SK-N-SH treated with all-trans-retinoic acid at 6 μM for 48 hours (cell line): ENCODE measurements at regions not wholly inside any gene's neighbourhood (a gene's known extent, or its start where the extent isn't known, plus 50 kb on each side); places are given as distances from the start of the nearest gene placed in this dataset.

Experiments
- ATAC-seq: fragments of 200-7000 bp; cut with Tn5 transposase; 3 replicates; pipeline ENCODE4 v1.9.1; 2020; ENCODE audit warnings: mild to moderate bottlenecking, moderate library complexity
- ARNTL ChIP-seq: fragments of 450-650 bp; formaldehyde crosslinking; IDR thresholded peaks from 2 replicates; pipeline ENCODE4 v1.5.0; 2020; ENCODE audit warnings: low read depth, mild to moderate bottlenecking, moderate library complexity, borderline replicate concordance
- BACH2 ChIP-seq: fragments of 250-450 bp; sonication (Bioruptor Pico); IDR thresholded peaks from 2 replicates; pipeline ENCODE4 v1.9.0; 2021; ENCODE audit warnings: mild to moderate bottlenecking, borderline replicate concordance
- CSDC2 ChIP-seq: fragments of 250-450 bp; sonication (Bioruptor Pico); IDR thresholded peaks from 2 replicates; pipeline ENCODE4 v1.5.0; 2020; ENCODE audit warnings: mild to moderate bottlenecking, moderate library complexity
- CSRNP3 ChIP-seq: fragments of 250-450 bp; sonication (Bioruptor Pico); IDR thresholded peaks from 2 replicates; pipeline ENCODE4 v1.5.1; 2021; ENCODE audit warnings: mild to moderate bottlenecking, moderate library complexity
- ESRRG ChIP-seq: fragments of 250-450 bp; sonication (Bioruptor Pico); IDR thresholded peaks from 2 replicates; pipeline ENCODE4 v1.6.1; 2021; ENCODE audit warnings: mild to moderate bottlenecking
- GLIS3 ChIP-seq: fragments of 250-450 bp; sonication (Bioruptor Pico); IDR thresholded peaks from 2 replicates; pipeline ENCODE4 v1.5.0; 2020; ENCODE audit warnings: mild to moderate bottlenecking, moderate library complexity
- ISL1 ChIP-seq: fragments of 250-450 bp; sonication (Bioruptor Pico); IDR thresholded peaks from 2 replicates; pipeline ENCODE4 v2.1.2; 2022; ENCODE audit warnings: mild to moderate bottlenecking, moderate library complexity
- OSR1 ChIP-seq: fragments of 250-450 bp; sonication (Bioruptor Pico); IDR thresholded peaks from 2 replicates; pipeline ENCODE4 v1.8.0; 2022; ENCODE audit warnings: moderate library complexity, mild to moderate bottlenecking, inconsistent platforms
- PPARA ChIP-seq: fragments of 250-450 bp; sonication (Bioruptor Pico); IDR thresholded peaks from 2 replicates; pipeline ENCODE4 v1.5.0; 2020; ENCODE audit warnings: mild to moderate bottlenecking, borderline replicate concordance
- RARB ChIP-seq: fragments of 250-450 bp; sonication (Bioruptor Pico); IDR thresholded peaks from 2 replicates; pipeline ENCODE4 v1.8.0; 2021; ENCODE audit warnings: mild to moderate bottlenecking, moderate library complexity
- SNAI2 ChIP-seq: fragments of 250-450 bp; sonication (Bioruptor Pico); IDR thresholded peaks from 2 replicates; pipeline ENCODE4 v1.5.0; 2020; ENCODE audit warnings: mild to moderate bottlenecking, moderate library complexity
- TCF4 ChIP-seq: fragments of 250-450 bp; sonication (Bioruptor Pico); IDR thresholded peaks from 2 replicates; pipeline ENCODE4 v1.8.0; 2021; ENCODE audit warnings: mild to moderate bottlenecking, moderate library complexity, borderline replicate concordance
- TOX ChIP-seq: fragments of 250-450 bp; sonication (Bioruptor Pico); IDR thresholded peaks from 2 replicates; pipeline ENCODE4 v1.8.0; 2021; ENCODE audit warnings: mild to moderate bottlenecking, moderate library complexity, borderline replicate concordance
- ZC3H10 ChIP-seq: fragments of 250-450 bp; sonication (Bioruptor Pico); IDR thresholded peaks from 2 replicates; pipeline ENCODE4 v1.5.1; 2021; ENCODE audit warnings: mild to moderate bottlenecking, moderate library complexity
- ZFP3 ChIP-seq: fragments of 250-450 bp; sonication (Bioruptor Pico); IDR thresholded peaks from 2 replicates; pipeline ENCODE4 v1.5.0; 2020; ENCODE audit warnings: mild to moderate bottlenecking, moderate library complexity
- ZFP30 ChIP-seq: fragments of 450-650 bp; formaldehyde crosslinking; IDR thresholded peaks from 2 replicates; pipeline ENCODE4 v1.5.0; 2022; ENCODE audit warnings: mild to moderate bottlenecking, moderate library complexity
- ZNF565 ChIP-seq: fragments of 450-650 bp; formaldehyde crosslinking; conservative IDR thresholded peaks from 2 replicates; pipeline ENCODE4 v1.5.0; 2020; ENCODE audit warnings: low read depth, mild to moderate bottlenecking, moderate library complexity
- ZNF70 ChIP-seq: fragments of 450-650 bp; formaldehyde crosslinking; IDR thresholded peaks from 2 replicates; pipeline ENCODE4 v1.5.0; 2020; ENCODE audit warnings: mild to moderate bottlenecking, moderate library complexity
- ZNF8 ChIP-seq: fragments of 450-650 bp; formaldehyde crosslinking; IDR thresholded peaks from 2 replicates; pipeline ENCODE4 v1.5.0; 2020; ENCODE audit warnings: mild to moderate bottlenecking, moderate library complexity
- TF ChIP-seq, protein P1 (sequence below): fragments of 250-450 bp; sonication (Bioruptor Pico); IDR thresholded peaks from 2 replicates; pipeline ENCODE4 v1.5.1; 2020; ENCODE audit warnings: low read depth, mild to moderate bottlenecking, moderate library complexity
- TF ChIP-seq, protein P2 (sequence below): fragments of 250-450 bp; sonication (Bioruptor Pico); IDR thresholded peaks from 2 replicates; pipeline ENCODE4 v1.5.0; 2020; ENCODE audit warnings: mild to moderate bottlenecking, moderate library complexity
- TF ChIP-seq, protein P3 (sequence below): fragments of 250-450 bp; sonication (Bioruptor Pico); IDR thresholded peaks from 2 replicates; pipeline ENCODE4 v1.8.0; 2021; ENCODE audit warnings: low read depth, mild to moderate bottlenecking, moderate library complexity, borderline replicate concordance

- TF ChIP-seq, protein P1, sequence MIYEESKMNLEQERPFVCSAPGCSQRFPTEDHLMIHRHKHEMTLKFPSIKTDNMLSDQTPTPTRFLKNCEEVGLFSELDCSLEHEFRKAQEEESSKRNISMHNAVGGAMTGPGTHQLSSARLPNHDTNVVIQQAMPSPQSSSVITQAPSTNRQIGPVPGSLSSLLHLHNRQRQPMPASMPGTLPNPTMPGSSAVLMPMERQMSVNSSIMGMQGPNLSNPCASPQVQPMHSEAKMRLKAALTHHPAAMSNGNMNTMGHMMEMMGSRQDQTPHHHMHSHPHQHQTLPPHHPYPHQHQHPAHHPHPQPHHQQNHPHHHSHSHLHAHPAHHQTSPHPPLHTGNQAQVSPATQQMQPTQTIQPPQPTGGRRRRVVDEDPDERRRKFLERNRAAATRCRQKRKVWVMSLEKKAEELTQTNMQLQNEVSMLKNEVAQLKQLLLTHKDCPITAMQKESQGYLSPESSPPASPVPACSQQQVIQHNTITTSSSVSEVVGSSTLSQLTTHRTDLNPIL: no peak
- TF ChIP-seq CSRNP3 (CRISPR knock-in tag) (no peak), ZNF70 (CRISPR knock-in tag) (no peak), ZFP30 (CRISPR knock-in tag) (no peak), CSDC2 (CRISPR knock-in tag) (no peak), SNAI2 (no peak)
These were observed 212.2 kb upstream of the GPRIN3 start (continued) for GRCh38 chr4:89519771-89520320.

DNA sequence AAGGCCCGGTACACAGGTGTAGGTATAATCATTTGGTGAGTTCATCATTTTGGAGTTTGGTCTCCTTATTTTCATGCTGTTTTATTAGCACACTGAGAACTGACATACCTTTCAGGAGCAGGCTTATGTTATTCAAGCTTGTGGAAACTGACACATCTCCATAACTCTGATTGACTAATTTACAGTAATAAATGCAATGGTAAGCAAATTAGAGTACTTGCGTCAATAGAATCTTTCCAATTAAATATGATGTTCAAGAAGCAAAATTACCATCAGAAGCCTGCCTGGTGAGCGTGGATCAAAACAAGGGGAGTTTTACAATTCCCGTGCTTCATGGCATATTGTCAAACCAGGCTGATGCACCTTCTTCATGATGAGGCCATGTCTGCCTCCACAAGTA is 210.7 kb upstream of the GPRIN3 start:
- ATAC-seq: no peak
- TF ChIP-seq TCF4 (CRISPR knock-in tag) (no peak), ZFP30 (CRISPR knock-in tag) (no peak), ARNTL (CRISPR knock-in tag) (no peak), TOX (CRISPR knock-in tag) (no peak), PPARA (CRISPR knock-in tag) (no peak), RARB (no peak), CSRNP3 (CRISPR knock-in tag) (no peak), ESRRG (CRISPR knock-in tag) (no peak), ZNF70 (CRISPR knock-in tag) (no peak), SNAI2 (no peak)
- TF ChIP-seq, protein P2, sequence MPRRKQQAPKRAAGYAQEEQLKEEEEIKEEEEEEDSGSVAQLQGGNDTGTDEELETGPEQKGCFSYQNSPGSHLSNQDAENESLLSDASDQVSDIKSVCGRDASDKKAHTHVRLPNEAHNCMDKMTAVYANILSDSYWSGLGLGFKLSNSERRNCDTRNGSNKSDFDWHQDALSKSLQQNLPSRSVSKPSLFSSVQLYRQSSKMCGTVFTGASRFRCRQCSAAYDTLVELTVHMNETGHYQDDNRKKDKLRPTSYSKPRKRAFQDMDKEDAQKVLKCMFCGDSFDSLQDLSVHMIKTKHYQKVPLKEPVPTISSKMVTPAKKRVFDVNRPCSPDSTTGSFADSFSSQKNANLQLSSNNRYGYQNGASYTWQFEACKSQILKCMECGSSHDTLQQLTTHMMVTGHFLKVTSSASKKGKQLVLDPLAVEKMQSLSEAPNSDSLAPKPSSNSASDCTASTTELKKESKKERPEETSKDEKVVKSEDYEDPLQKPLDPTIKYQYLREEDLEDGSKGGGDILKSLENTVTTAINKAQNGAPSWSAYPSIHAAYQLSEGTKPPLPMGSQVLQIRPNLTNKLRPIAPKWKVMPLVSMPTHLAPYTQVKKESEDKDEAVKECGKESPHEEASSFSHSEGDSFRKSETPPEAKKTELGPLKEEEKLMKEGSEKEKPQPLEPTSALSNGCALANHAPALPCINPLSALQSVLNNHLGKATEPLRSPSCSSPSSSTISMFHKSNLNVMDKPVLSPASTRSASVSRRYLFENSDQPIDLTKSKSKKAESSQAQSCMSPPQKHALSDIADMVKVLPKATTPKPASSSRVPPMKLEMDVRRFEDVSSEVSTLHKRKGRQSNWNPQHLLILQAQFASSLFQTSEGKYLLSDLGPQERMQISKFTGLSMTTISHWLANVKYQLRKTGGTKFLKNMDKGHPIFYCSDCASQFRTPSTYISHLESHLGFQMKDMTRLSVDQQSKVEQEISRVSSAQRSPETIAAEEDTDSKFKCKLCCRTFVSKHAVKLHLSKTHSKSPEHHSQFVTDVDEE (CRISPR knock-in tag): no peak

DNA sequence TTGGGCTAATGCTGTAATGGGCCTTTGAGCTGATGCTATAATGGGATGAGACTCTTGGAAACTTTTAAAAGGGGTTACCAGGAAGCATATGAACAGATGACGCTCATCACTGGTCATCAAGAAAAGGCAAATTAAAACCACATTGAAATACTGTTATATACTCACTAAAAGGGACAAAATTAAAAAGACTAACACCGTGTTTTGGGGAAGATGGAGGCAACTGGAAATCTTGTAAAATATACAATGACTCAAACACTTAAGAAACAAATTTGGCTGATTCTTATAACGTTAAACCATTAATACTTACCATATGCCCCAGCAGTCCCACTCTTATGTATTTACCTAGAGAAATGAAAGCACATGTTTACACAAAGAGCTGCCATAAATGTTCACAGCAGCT is 207.2 kb upstream of the GPRIN3 start:
- TF ChIP-seq OSR1 (CRISPR knock-in tag): no peak
- TF ChIP-seq SNAI2: no peak
- TF ChIP-seq ZNF565 (CRISPR knock-in tag): no peak
- no peak for TF ChIP-seq ZNF70 (CRISPR knock-in tag)
- no peak for TF ChIP-seq ZFP30 (CRISPR knock-in tag)
- no peak for TF ChIP-seq CSDC2 (CRISPR knock-in tag)
- TF ChIP-seq GLIS3 (CRISPR knock-in tag): no peak
- TF ChIP-seq ZNF8 (CRISPR knock-in tag): no peak
- no peak for TF ChIP-seq PPARA (CRISPR knock-in tag)
- TF ChIP-seq ISL1 (CRISPR knock-in tag): no peak
- no peak for TF ChIP-seq ARNTL (CRISPR knock-in tag)
- TF ChIP-seq ZC3H10 (CRISPR knock-in tag): no peak
- TF ChIP-seq BACH2: no peak
- TF ChIP-seq ZFP3: no peak

DNA sequence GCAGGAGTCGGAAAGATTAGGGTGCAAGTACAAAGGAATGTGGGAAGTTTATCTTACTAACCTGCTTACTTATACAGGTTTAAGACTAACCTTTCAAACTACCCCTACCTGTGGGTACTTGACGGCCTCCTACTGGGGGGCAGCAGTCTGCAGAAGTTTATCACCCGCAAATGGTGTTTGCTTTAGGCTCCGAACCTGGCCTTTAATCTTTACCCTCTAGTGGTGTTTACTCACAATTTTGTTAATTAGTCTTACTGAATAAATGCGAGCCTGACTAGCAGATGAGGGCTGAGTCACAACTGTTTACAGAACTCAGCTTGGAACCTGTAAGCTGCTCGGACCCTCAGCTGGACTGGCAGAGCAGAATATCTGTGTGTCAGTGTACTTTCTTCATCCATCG is 204.2 kb upstream of the GPRIN3 start:
- TF ChIP-seq PPARA (CRISPR knock-in tag) (no peak), ZFP30 (CRISPR knock-in tag) (no peak), ZC3H10 (CRISPR knock-in tag) (no peak), ZFP3 (no peak), GLIS3 (CRISPR knock-in tag) (no peak), ARNTL (CRISPR knock-in tag) (no peak), RARB (no peak), CSRNP3 (CRISPR knock-in tag) (no peak)
- TF ChIP-seq, protein P3, sequence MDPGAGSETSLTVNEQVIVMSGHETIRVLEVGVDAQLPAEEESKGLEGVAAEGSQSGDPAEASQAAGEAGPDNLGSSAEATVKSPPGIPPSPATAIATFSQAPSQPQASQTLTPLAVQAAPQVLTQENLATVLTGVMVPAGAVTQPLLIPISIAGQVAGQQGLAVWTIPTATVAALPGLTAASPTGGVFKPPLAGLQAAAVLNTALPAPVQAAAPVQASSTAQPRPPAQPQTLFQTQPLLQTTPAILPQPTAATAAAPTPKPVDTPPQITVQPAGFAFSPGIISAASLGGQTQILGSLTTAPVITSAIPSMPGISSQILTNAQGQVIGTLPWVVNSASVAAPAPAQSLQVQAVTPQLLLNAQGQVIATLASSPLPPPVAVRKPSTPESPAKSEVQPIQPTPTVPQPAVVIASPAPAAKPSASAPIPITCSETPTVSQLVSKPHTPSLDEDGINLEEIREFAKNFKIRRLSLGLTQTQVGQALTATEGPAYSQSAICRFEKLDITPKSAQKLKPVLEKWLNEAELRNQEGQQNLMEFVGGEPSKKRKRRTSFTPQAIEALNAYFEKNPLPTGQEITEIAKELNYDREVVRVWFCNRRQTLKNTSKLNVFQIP (CRISPR knock-in tag): no peak
- TF ChIP-seq, protein P2 (CRISPR knock-in tag): no peak
- ATAC-seq: no peak

More for the DNA sequence above, 207.2 kb upstream of the GPRIN3 start:
- no peak for ATAC-seq
